Sigmoid colon (tissue), 6 donors: ENCODE measurements at regions not wholly inside any gene's neighbourhood (a gene's known extent, or its start where the extent isn't known, plus 50 kb on each side); places are given as distances from the start of the nearest gene placed in this dataset.
A peak's percentile ranks its signal among the peaks of the same experiment; 100 is the strongest.

Experiments used
- DNase-seq: peaks from one replicate; pipeline ENCODE4 v3.0.0-alpha.2; 2019
- H3K27ac ChIP-seq, 4 donors: fragments of 200-600 bp; sonication (generic); one replicate each; pipeline ENCODE4 v1.5.1; 2016 to 2019; ENCODE audit warnings: mild to moderate bottlenecking in 1 of 4
- H3K27me3 ChIP-seq, 3 donors: fragments of 200-600 bp; sonication (generic); one replicate each; pipeline ENCODE4 v1.5.1; 2019; ENCODE audit warnings: mild to moderate bottlenecking in 1 of 3
- H3K36me3 ChIP-seq, 4 donors: fragments of 200-600 bp; sonication (generic); one replicate each; pipeline ENCODE4 v1.5.1; 2016 to 2019
- H3K4me1 ChIP-seq, 4 donors: fragments of 200-600 bp; sonication (generic); one replicate each; pipeline ENCODE4 v1.5.1; 2017 to 2019
- H3K4me3 ChIP-seq, 4 donors: fragments of 200-600 bp; sonication (generic); one replicate each; pipeline ENCODE4 v1.5.1; 2017 to 2019; ENCODE audit warnings: mild to moderate bottlenecking in 2 of 4, moderate library complexity in 1 of 4
- H3K9me3 ChIP-seq, 4 donors: fragments of 200-600 bp in 3 of 4; sonication (generic) in 3 of 4; one replicate each; pipeline versions ENCODE4 v1.5.1 to v1.6.1; 2013 to 2019
- EP300 ChIP-seq, 4 donors: sonication (generic); formaldehyde crosslinking; IDR thresholded peaks; one replicate each; pipeline ENCODE4 v1.6.1; 2017; ENCODE audit warnings: antibody characterized with exemption in 4 of 4
- POLR2A ChIP-seq, 2 donors: fragments of 450-650 bp; IDR thresholded peaks; one replicate each; pipeline ENCODE4 v1.6.1; 2016; ENCODE audit warnings: antibody characterized with exemption in 2 of 2, mild to moderate bottlenecking in 2 of 2, moderate library complexity in 2 of 2
- POLR2AphosphoS5 ChIP-seq, 4 donors: sonication (generic); formaldehyde crosslinking; IDR thresholded peaks; one replicate each; pipeline ENCODE4 v1.6.1; 2017; ENCODE audit warnings: antibody characterized with exemption in 4 of 4
- WGBS, 2 donors: extraction: QIAGEN DNeasy Blood & Tissue Kit; methylation state at CpG; one replicate each; pipeline ENCODE4 v1.1.7; 2013; 5-methylcytosine and 5-hydroxymethylcytosine counted together
- intact Hi-C: fragments of 100-400 bp; cut with DNase I; formaldehyde crosslinking; loops from one replicate; pipeline ENCODE4 v1.15.1; 2023
- TF ChIP-seq, protein P1 (sequence below), 4 experiments: fragments of 450-650 bp in 3 of 4; fragments of 200-600 bp in 1 of 4; IDR thresholded peaks; one replicate each; pipeline ENCODE4 v1.5.1; 2016 to 2019; ENCODE audit warnings: antibody characterized with exemption in 4 of 4, mild to moderate bottlenecking in 3 of 4, moderate library complexity in 2 of 4
- donor health status: healthy with polysubstance abuse.
- donor health status: healthy.

DNA sequence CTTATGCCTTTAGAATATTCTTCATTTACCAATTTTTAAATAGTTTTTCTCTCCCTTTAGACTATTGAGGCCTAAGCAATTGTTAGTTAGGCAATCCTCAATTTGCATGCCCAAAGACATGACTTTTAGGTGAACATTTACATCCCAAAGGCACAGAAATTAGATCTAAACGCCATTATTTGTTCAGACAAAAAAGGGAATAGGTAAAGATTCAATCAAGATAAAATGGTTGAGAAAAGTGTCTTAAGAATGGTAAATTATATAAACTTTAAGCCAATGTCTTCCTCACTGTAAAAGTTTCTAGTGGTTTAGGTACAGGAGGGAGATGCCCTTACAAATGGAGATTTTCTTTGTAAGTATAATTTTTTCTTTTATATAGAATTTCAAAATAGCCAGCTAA lies 50.2 kb upstream of the MME start:
- H3K27me3 ChIP-seq: no peaks in the 10 kb centered on the region
- no peaks in the 10 kb centered on the region for H3K36me3 ChIP-seq
- intact Hi-C loops: no loop called here
- 82 to 90% methylated on average over 1 of the region's 1 CpG for WGBS, 2 donors
- H3K4me3 ChIP-seq: no peak overlapping the region
- DNase-seq: no peak
- no peaks in the 10 kb centered on the region for H3K9me3 ChIP-seq
- no peak for TF ChIP-seq POLR2A (IDR thresholded peaks at IDR 0.05)
- TF ChIP-seq, protein P1, sequence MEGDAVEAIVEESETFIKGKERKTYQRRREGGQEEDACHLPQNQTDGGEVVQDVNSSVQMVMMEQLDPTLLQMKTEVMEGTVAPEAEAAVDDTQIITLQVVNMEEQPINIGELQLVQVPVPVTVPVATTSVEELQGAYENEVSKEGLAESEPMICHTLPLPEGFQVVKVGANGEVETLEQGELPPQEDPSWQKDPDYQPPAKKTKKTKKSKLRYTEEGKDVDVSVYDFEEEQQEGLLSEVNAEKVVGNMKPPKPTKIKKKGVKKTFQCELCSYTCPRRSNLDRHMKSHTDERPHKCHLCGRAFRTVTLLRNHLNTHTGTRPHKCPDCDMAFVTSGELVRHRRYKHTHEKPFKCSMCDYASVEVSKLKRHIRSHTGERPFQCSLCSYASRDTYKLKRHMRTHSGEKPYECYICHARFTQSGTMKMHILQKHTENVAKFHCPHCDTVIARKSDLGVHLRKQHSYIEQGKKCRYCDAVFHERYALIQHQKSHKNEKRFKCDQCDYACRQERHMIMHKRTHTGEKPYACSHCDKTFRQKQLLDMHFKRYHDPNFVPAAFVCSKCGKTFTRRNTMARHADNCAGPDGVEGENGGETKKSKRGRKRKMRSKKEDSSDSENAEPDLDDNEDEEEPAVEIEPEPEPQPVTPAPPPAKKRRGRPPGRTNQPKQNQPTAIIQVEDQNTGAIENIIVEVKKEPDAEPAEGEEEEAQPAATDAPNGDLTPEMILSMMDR (IDR thresholded peaks at IDR 0.05): no peak
- H3K4me1 ChIP-seq: peaks cover 0 to 7% (median 0%) of the 10 kb centered on the region in 4 donors
- H3K27ac ChIP-seq: no peak overlapping the region

DNA sequence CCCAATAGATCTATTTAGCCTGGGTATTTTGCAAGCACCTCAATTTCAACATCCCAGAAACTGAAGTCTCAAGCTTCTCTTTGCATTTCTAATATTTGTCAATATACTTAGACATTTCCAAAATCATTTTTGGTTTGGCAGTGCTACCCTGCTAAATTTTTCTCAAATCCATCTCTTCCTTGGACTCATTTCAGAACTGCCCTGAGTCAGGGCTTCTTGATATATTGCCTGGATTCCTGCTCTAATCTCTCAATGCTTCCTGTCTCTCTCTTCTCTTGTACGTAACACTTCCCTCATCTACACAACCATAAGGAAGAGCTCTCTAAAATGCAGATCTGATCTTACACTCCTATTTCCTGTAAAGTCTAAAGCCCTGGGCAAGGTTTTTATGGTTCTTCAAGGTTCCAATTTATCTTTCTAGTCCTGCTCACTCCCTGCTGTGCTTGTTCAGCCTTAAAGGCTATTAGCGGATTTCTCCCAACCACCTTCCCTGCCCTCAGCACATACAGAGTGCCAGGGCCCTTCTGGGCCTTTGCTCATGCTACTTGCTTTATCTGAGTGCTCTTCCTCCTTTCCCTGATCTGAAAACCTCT lies 53.0 kb upstream of the MME start:
- no peak for TF ChIP-seq EP300 (IDR thresholded peaks at IDR 0.05)
- TF ChIP-seq POLR2A (IDR thresholded peaks at IDR 0.05): no peak
- TF ChIP-seq, protein P1 (IDR thresholded peaks at IDR 0.05): no peak
- no peak for TF ChIP-seq POLR2AphosphoS5 (IDR thresholded peaks at IDR 0.05)
- H3K27ac ChIP-seq: no peak overlapping the region
- no peaks in the 10 kb centered on the region for H3K4me1 ChIP-seq
- no peaks in the 10 kb centered on the region for H3K36me3 ChIP-seq
- DNase-seq: no peak
- H3K9me3 ChIP-seq: no peaks in the 10 kb centered on the region
- intact Hi-C loops: no loop called here
- H3K27me3 ChIP-seq: no peaks in the 10 kb centered on the region
- 14 to 50% methylated on average over 2 of the region's 2 CpGs for WGBS, 2 donors
- H3K4me3 ChIP-seq: no peak overlapping the region

DNA sequence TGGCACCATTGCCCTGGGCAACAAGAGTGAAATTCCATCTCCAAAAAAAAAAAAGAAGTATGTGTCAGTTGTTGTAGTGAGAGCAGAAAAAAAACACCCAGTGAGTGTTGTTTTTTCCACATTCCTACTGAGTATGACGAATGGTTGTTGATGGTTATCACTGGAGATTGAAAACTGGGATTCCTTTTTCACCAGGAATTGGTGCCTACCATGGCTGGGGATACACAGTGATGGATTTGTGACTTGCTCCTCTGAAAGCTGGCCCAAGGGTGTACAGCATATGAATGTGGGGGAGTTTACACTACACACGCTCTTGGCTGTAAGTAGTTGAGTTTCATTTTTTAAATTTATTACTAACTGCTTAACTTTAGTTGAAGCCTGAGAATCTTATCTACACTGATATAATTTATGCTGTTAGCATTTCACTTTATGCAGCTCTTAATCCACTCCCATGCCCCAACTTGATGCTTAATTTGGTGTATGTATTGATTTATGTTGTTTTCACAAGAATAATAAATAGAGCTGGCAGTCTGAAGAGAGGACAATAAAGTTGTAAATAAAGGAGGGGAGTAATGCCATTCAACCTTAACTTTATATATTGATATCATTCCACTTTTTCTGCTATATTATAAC lies 56.0 kb upstream of the MME start:
- Histone ChIP-seq H3K9me3 (no peaks in the 10 kb centered on the region), H3K27ac (no peak overlapping the region), H3K27me3 (no peaks in the 10 kb centered on the region), H3K4me1 (peaks cover 0 to 10% (median 7%) of the 10 kb centered on the region in 4 donors), H3K36me3 (no peaks in the 10 kb centered on the region), H3K4me3 (no peak overlapping the region)
- DNase-seq: no peak
- intact Hi-C loops: no loop called here
- 81 to 87% methylated on average over 2 of the region's 2 CpGs for WGBS, 2 donors
- TF ChIP-seq, protein P1 (IDR thresholded peaks at IDR 0.05): no peak
- TF ChIP-seq POLR2A (IDR thresholded peaks at IDR 0.05) (no peak), EP300 (IDR thresholded peaks at IDR 0.05) (no peak), POLR2AphosphoS5 (IDR thresholded peaks at IDR 0.05) (no peak)

DNA sequence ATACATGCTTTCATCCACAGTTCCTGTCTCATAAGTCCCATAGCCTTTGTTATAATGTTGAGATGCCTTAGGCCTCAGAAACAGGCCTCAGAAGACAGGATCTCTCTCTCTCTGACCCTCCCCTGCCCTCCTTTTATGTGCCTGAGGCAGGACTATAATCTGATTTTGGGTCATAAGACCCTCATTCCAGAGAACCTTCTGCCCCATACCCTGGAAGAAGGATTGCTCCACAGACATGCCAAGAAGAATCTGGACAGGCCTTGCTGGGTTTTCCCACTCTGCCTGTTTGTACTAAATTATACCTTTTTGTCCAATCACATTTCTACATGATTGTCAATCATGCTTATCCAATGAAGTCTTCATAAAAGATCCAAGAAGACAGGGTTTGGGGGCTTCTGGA lies 57.2 kb upstream of the MME start:
- Histone ChIP-seq H3K9me3 (no peaks in the 10 kb centered on the region), H3K4me3 (no peak overlapping the region), H3K27me3 (no peaks in the 10 kb centered on the region), H3K4me1 (peaks cover 0 to 14% (median 7%) of the 10 kb centered on the region in 4 donors), H3K36me3 (no peaks in the 10 kb centered on the region), H3K27ac (no peak overlapping the region)
- TF ChIP-seq, protein P1 (IDR thresholded peaks at IDR 0.05): no peak
- TF ChIP-seq EP300 (IDR thresholded peaks at IDR 0.05) (no peak), POLR2A (IDR thresholded peaks at IDR 0.05) (no peak), POLR2AphosphoS5 (IDR thresholded peaks at IDR 0.05) (no peak)
- intact Hi-C loops: no loop called here
- no peak for DNase-seq

DNA sequence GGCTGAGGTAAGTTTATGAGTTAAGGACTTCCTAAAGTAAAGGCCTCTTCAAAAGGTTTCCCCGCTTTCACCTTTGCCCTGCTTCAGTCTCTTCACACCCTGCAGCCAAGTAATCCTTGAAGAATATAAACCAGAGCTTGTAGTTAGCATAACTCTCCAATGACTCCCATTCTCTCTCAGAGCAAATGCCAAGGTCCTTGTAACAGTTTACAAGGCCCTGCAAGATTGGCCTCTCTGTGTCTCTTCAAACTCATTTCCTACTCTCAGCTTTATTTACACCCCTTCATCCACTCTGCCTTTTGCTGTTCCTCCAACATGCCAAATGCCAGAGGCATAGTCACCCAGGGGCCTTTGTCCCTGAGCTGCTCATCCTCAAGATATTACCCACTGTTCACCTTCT lies 60.5 kb upstream of the MME start:
- H3K36me3 ChIP-seq: no peaks in the 10 kb centered on the region
- no peak overlapping the region for H3K4me3 ChIP-seq
- no peaks in the 10 kb centered on the region for H3K9me3 ChIP-seq
- no peaks in the 10 kb centered on the region for H3K27me3 ChIP-seq
- H3K27ac ChIP-seq: no peak overlapping the region
- TF ChIP-seq POLR2AphosphoS5 (IDR thresholded peaks at IDR 0.05) (peak in 1 of 4 donors; percentile 22), EP300 (IDR thresholded peaks at IDR 0.05) (no peak)
- TF ChIP-seq, protein P1 (IDR thresholded peaks at IDR 0.05): no peak
- peaks cover 0 to 14% (median 7%) of the 10 kb centered on the region in 4 donors for H3K4me1 ChIP-seq
- WGBS, 2 donors: 21 to 61% methylated on average over 1 of the region's 1 CpG
- DNase-seq: no peak
- intact Hi-C loops: no loop called here
